ENCODE measurements at regions not wholly inside any gene's neighbourhood (a gene's known extent, or its start where the extent isn't known, plus 50 kb on each side); places are given as distances from the start of the nearest gene placed in this dataset.

- H3K79me1 ChIP-seq (ENCODE audit: insufficient read depth, low read depth, low read length, poor library complexity, severe bottlenecking) = no peaks in the 10 kb centered on the region
- no peaks in the 10 kb centered on the region for H3K23me2 ChIP-seq (ENCODE audit: insufficient read length, low read depth, low read length, poor library complexity, severe bottlenecking)
- no peak overlapping the region for H3K18ac ChIP-seq (ENCODE audit: insufficient read length, low read depth, low read length)
- no CpG with 5 or more reads among the region's 3 CpGs for WGBS (ENCODE audit: extremely low coverage, insufficient read length, low lambda C conversion rate)
- no peak overlapping the region for H3K4me2 ChIP-seq (ENCODE audit: insufficient read depth, insufficient read length, low read length)
- no peak overlapping the region for H3K4ac ChIP-seq (ENCODE audit: low read depth, low read length)
- no peak overlapping the region for H3K23ac ChIP-seq (ENCODE audit: insufficient read length, low read depth, low read length)
- H3K27ac ChIP-seq (ENCODE audit: insufficient read length, low read depth, low read length) = no peak overlapping the region
- H2AK5ac ChIP-seq (ENCODE audit: insufficient read length, low read length) = no peak overlapping the region
- H3K4me1 ChIP-seq (ENCODE audit: insufficient read depth, low read length) = no peaks in the 10 kb centered on the region
- H3K27me3 ChIP-seq (ENCODE audit: insufficient read depth, low read length) = no peaks in the 10 kb centered on the region
- Mint-ChIP-seq H3K9me3 (peaks cover 2 to 3% of the 10 kb centered on the region in 2 experiments; a peak in 3 of 5 replicates), H3K27ac (no peak overlapping the region), H3K4me3 (no peak overlapping the region), H3K36me3 (ENCODE audit: insufficient read depth in 1 of 3, low read depth in 3 of 3) (peaks cover 0 to 2% (median 0%) of the 10 kb centered on the region in 3 experiments; a peak in 1 of 7 replicates), H3K27me3 (ENCODE audit: low read depth) (no peaks in the 10 kb centered on the region), H3K4me1 (no peaks in the 10 kb centered on the region)
- H2BK12ac ChIP-seq (ENCODE audit: insufficient read length, low read depth, low read length) = no peak overlapping the region
- H3K9me3 ChIP-seq (ENCODE audit: control insufficient read depth, low read depth, low read length) = no peaks in the 10 kb centered on the region
- H3T11ph ChIP-seq (ENCODE audit: low read length) = no peak overlapping the region
- H2AFZ ChIP-seq (ENCODE audit: low read length) = no peak overlapping the region
- no peak overlapping the region for H2BK120ac ChIP-seq (ENCODE audit: low read depth, low read length, poor library complexity, severe bottlenecking)
- TF ChIP-seq CTCF (conservative IDR thresholded peaks at IDR 0.05) = no peak
- H4K20me1 ChIP-seq (ENCODE audit: control insufficient read depth, insufficient read depth, insufficient read length) = no peaks in the 10 kb centered on the region
- no peaks in the 10 kb centered on the region for H3K79me2 ChIP-seq (ENCODE audit: insufficient read depth, low read length)
- no peak overlapping the region for H3K14ac ChIP-seq (ENCODE audit: insufficient read depth, low read length)
- H2BK15ac ChIP-seq (ENCODE audit: low read depth, low read length) = no peak overlapping the region
- no peak overlapping the region for H3K9ac ChIP-seq (ENCODE audit: extremely low read depth, insufficient read length, low read length)
- H2BK20ac ChIP-seq (ENCODE audit: low read depth, low read length, poor library complexity, severe bottlenecking) = no peak overlapping the region
- H4K8ac ChIP-seq (replicated peaks; ENCODE audit: insufficient read length, low read depth, low read length) = no peak overlapping the region
- H3K56ac ChIP-seq (ENCODE audit: insufficient read length, low read depth, low read length) = no peak overlapping the region
- no peak overlapping the region for H4K5ac ChIP-seq (ENCODE audit: insufficient read length, low read depth, low read length)
- no peak for DNase-seq
- no peak overlapping the region for H2BK5ac ChIP-seq (ENCODE audit: insufficient read length, low read length)
- H4K91ac ChIP-seq (ENCODE audit: insufficient read length, low read depth, low read length) = no peak overlapping the region
These were observed 132.8 kb downstream of the IBTK start for GRCh38 chr6:82114748-82115147.

All from H9 (cell line).